H1 (cell line): ENCODE measurements at regions not wholly inside any gene's neighbourhood (a gene's known extent, or its start where the extent isn't known, plus 50 kb on each side); places are given as distances from the start of the nearest gene placed in this dataset.

ENCODE experiments used
- CHD7 ChIP-seq: fragments of 300-600 bp; sonication (generic); IDR thresholded peaks from 2 replicates; pipeline ENCODE4 v1.7.1; 2012; ENCODE audit warnings: low read length, moderate library complexity, mild to moderate bottlenecking, inconsistent platforms; ENCODE audit not compliant: insufficient replicate concordance
- CTBP2 ChIP-seq: IDR thresholded peaks from 2 replicates; pipeline ENCODE4 v1.7.0; 2011; ENCODE audit warnings: borderline replicate concordance, mild to moderate bottlenecking, moderate library complexity, mixed read lengths, low read length; ENCODE audit not compliant: insufficient read depth, insufficient read length
- E2F6 ChIP-seq: IDR thresholded peaks from 2 replicates; pipeline ENCODE4 v1.6.1; 2012; ENCODE audit warnings: inconsistent platforms
- EZH2 ChIP-seq: fragments of 200-600 bp; sonication (generic); IDR thresholded peaks from 2 replicates; pipeline ENCODE4 v1.7.1; 2012; ENCODE audit warnings: low read depth, mild to moderate bottlenecking, moderate library complexity, low read length, inconsistent platforms; ENCODE audit not compliant: severe bottlenecking
- GTF2F1 ChIP-seq: IDR thresholded peaks from 2 replicates; pipeline ENCODE4 v1.6.1; 2012; ENCODE audit warnings: low read depth, low read length, improper control_type of control experiment, borderline replicate concordance
- MAFK ChIP-seq: IDR thresholded peaks from 2 replicates; pipeline ENCODE4 v1.6.1; 2012; ENCODE audit warnings: low read depth, mild to moderate bottlenecking, improper control_type of control experiment, low read length
- NRF1 ChIP-seq: IDR thresholded peaks from 2 replicates; pipeline ENCODE4 v1.6.1; 2011; ENCODE audit warnings: mild to moderate bottlenecking, low read depth, low read length, improper control_type of control experiment
- RAD21 ChIP-seq, 2 experiments: IDR thresholded peaks in 1 of 2; conservative IDR thresholded peaks in 1 of 2; 2 replicates each; pipeline ENCODE4 v1.6.1; 2011; ENCODE audit warnings: low read depth in 2 of 2, low read length in 2 of 2, improper control_type of control experiment in 1 of 2, inconsistent platforms in 1 of 2, mild to moderate bottlenecking in 1 of 2, moderate library complexity in 1 of 2
- RFX5 ChIP-seq: IDR thresholded peaks from 2 replicates; pipeline ENCODE4 v1.6.1; 2011; ENCODE audit warnings: low read depth, low read length, improper control_type of control experiment, borderline replicate concordance
- TBP ChIP-seq: IDR thresholded peaks from 2 replicates; pipeline ENCODE4 v1.6.1; 2011; ENCODE audit warnings: low read depth, low read length, improper control_type of control experiment

GRCh38 chr17:27389542-27390140 lies 66.6 kb upstream of the KSR1 start (continued):
- TF ChIP-seq CHD7, result no peak
- no peak for TF ChIP-seq GTF2F1
- no peak for TF ChIP-seq TBP
- no peak for TF ChIP-seq EZH2
- TF ChIP-seq RFX5, result no peak
- TF ChIP-seq E2F6, result no peak
- TF ChIP-seq RAD21 (IDR thresholded peaks at IDR 0.05 in 1 of 2, conservative IDR thresholded peaks at IDR 0.05 in 1 of 2; ENCODE audit: low read depth in 2 of 2, low read length in 2 of 2), result no peak
- TF ChIP-seq CTBP2, result no peak
- no peak for TF ChIP-seq MAFK
- no peak for TF ChIP-seq NRF1
